MCF 10A (cell line): ENCODE measurements at regions not wholly inside any gene's neighbourhood (a gene's known extent, or its start where the extent isn't known, plus 50 kb on each side); places are given as distances from the start of the nearest gene placed in this dataset.

Experiments
- BruUV-seq: library from RNA; stranded (reverse); fragments of 400-500 nt; replicated peaks from 2 replicates; lab custom pipeline; 2021; lab: Mats Ljungman, UMichigan
- CTCF ChIA-PET: fragments of 300-600 bp; sonication (Branson Sonifier 250); formaldehyde crosslinking; extraction: SDS; loops from one replicate; lab custom pipeline; 2021; ENCODE audit warnings: antibody characterized with exemption, inconsistent platforms; lab: Yijun Ruan, JAX
- POLR2A ChIA-PET: fragments of 300-600, 350-650 bp; sonication (Branson Sonifier 250); formaldehyde crosslinking; extraction: SDS; loops from one replicate; lab custom pipeline; 2020; ENCODE audit warnings: antibody characterized with exemption, inconsistent platforms; lab: Yijun Ruan, JAX
- DNase-seq: peaks from one replicate; pipeline ENCODE4 v3.0.0-alpha.2; 2018; ENCODE audit not compliant: unreplicated experiment
- H3K27ac Mint-ChIP-seq: one replicate; pipeline ENCODE4 v1.8.0; 2022; ENCODE audit warnings: mild to moderate bottlenecking, low read depth, mixed read lengths; ENCODE audit not compliant: unreplicated experiment
- H3K27me3 Mint-ChIP-seq: one replicate; pipeline ENCODE4 v1.8.0; 2022; ENCODE audit warnings: mixed read lengths; ENCODE audit not compliant: insufficient read depth, unreplicated experiment
- H3K36me3 Mint-ChIP-seq: one replicate; pipeline ENCODE4 v1.8.0; 2022; ENCODE audit warnings: mild to moderate bottlenecking, moderate library complexity, mixed read lengths; ENCODE audit not compliant: insufficient read depth, unreplicated experiment
- H3K4me1 Mint-ChIP-seq: one replicate; pipeline ENCODE4 v1.8.0; 2022; ENCODE audit warnings: mixed read lengths; ENCODE audit not compliant: insufficient read depth, unreplicated experiment
- H3K4me3 Mint-ChIP-seq: one replicate; pipeline ENCODE4 v1.8.0; 2022; ENCODE audit warnings: mild to moderate bottlenecking, moderate library complexity, mixed read lengths; ENCODE audit not compliant: unreplicated experiment
- H3K9me3 Mint-ChIP-seq: one replicate; pipeline ENCODE4 v1.8.0; 2022; ENCODE audit warnings: mixed read lengths; ENCODE audit not compliant: unreplicated experiment
- CTCF ChIP-seq: fragments of 200-600 bp; IDR thresholded peaks from one replicate; pipeline ENCODE4 v1.8.0; 2022; ENCODE audit warnings: antibody characterized with exemption, mild to moderate bottlenecking; ENCODE audit not compliant: unreplicated experiment
- intact Hi-C: fragments of 100-400 bp; cut with micrococcal nuclease; formaldehyde crosslinking; loops from 2 replicates; pipeline ENCODE4 v1.14.1; 2022

DNA sequence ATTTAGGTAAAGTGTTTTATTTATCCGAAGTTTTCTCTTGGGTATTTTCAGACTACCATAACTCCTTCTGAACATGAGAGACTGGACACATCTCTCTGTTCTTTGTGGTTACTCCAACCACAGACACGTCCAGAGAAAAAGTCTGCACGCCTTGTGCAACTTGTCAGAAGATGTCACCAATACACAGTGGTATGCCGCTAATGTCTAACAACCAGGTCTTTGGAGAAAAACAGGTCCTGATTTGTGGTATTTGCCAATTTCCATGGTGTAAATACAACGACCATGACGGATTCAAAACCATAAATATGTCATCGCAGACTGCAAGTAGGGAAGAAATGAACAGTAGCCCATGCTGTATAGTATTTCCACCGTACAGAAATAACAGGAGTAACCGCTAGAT, 620.6 kb upstream of the ID2 start:
- ChIA-PET CTCF (no interaction called here), POLR2A (no interaction called here)
- H3K27ac Mint-ChIP-seq = no peak overlapping the region
- intact Hi-C loops = no loop called here
- no peak for TF ChIP-seq CTCF
- H3K4me3 Mint-ChIP-seq = no peak overlapping the region
- no peak for DNase-seq
- H3K9me3 Mint-ChIP-seq = peaks cover 27% of the 10 kb centered on the region
- no peaks in the 10 kb centered on the region for H3K27me3 Mint-ChIP-seq
- no peaks in the 10 kb centered on the region for H3K4me1 Mint-ChIP-seq
- H3K36me3 Mint-ChIP-seq = no peaks in the 10 kb centered on the region
- BruUV-seq = no TSS peak

DNA sequence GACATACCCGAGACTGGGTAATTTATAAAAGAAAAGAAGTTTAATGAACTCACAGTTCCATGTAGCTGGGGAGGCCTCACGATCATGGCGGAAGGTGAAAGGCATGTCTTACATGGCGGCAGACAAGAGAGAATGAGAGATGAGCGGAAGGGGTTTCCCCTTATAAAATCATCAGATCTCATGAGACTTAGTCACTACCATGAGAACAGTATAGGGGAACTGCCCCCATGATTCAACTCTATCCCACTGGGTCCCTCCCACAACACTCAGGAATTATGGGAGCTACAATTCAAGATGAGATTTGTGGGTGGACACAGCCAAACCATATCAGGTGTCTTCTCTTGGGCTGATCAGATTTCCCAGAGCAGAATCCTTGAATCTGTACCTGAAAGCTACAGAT, 617.3 kb upstream of the ID2 start:
- Mint-ChIP-seq H3K27ac (no peak overlapping the region), H3K4me3 (no peak overlapping the region), H3K9me3 (peaks cover 15% of the 10 kb centered on the region), H3K36me3 (no peaks in the 10 kb centered on the region), H3K4me1 (no peaks in the 10 kb centered on the region), H3K27me3 (no peaks in the 10 kb centered on the region)
- DNase-seq = no peak
- TF ChIP-seq CTCF = no peak
- ChIA-PET POLR2A (no interaction called here), CTCF (interaction anchor here (0.6 kb wide), 1 partner anchor 167 kb away, joined by 3 read pairs; no protein-coding TSS in a partner anchor)
- intact Hi-C loops = no loop called here
- no TSS peak for BruUV-seq

DNA sequence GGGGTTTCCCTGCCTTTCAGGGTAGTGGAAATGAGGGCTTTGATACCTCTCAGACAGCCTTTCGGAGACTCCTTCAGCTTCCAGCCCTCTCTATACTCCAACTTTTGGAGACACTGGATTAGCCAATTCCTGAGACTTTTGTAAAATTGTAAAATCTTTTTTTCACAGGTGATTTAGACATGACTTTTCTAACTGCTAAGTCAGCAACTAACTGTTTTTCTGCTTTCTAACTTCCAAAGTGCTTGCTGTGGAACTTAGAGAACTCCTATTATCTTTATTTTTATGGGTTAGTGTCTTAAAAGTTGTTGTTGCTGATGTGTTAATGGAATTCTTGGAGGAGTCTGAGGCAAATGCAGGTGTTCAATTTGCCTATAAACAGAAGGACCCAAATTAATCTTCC, 616.7 kb upstream of the ID2 start:
- intact Hi-C loops = no loop called here
- Mint-ChIP-seq H3K27ac (no peak overlapping the region), H3K9me3 (peaks cover 15% of the 10 kb centered on the region), H3K4me3 (no peak overlapping the region), H3K36me3 (no peaks in the 10 kb centered on the region), H3K4me1 (no peaks in the 10 kb centered on the region), H3K27me3 (no peaks in the 10 kb centered on the region)
- CTCF ChIA-PET = no interaction called here
- no TSS peak for BruUV-seq
- no peak for DNase-seq
- TF ChIP-seq CTCF = no peak
- POLR2A ChIA-PET = no interaction called here

DNA sequence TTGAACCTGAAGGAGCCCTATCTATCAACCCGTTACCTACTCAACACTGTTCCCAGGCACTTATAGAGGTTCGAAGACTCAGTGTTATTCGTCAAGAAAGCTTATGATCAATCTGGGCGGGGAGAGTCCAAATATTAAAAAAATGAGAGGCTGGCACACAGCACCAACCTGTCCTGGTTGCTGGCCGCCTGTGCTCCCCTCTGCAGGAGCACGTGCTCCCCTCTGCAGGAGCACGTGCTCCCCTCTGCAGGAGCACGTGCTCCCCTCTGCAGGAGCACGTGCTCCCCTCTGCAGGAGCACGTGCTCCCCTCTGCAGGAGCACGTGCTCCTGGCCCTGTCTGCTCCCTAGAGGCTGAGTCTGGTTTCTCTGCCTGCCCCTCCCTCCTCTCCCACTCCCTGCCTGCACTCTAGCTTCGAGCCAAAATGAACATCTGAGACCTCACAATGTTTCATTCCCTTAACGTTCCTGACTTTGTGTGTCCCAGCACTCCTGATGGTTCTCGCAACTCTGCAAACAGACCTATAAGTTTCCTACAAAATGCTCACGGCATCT, 614.0 kb upstream of the ID2 start:
- BruUV-seq = no TSS peak
- intact Hi-C loops = no loop called here
- no peaks in the 10 kb centered on the region for H3K36me3 Mint-ChIP-seq
- H3K27me3 Mint-ChIP-seq = no peaks in the 10 kb centered on the region
- CTCF ChIA-PET = no interaction called here
- no peak for DNase-seq
- no peak overlapping the region for H3K4me3 Mint-ChIP-seq
- H3K27ac Mint-ChIP-seq = no peak overlapping the region
- TF ChIP-seq CTCF = no peak
- POLR2A ChIA-PET = no interaction called here
- H3K9me3 Mint-ChIP-seq = peaks cover 9% of the 10 kb centered on the region
- no peaks in the 10 kb centered on the region for H3K4me1 Mint-ChIP-seq
